Stimulated activated naive CD8-positive, alpha-beta T cell treated with anti-CD3 and anti-CD28 coated beads, Interleukin-15, amount 100 ng/mL, for 72 hours (primary cell): ENCODE measurements at regions not wholly inside any gene's neighbourhood (a gene's known extent, or its start where the extent isn't known, plus 50 kb on each side); places are given as distances from the start of the nearest gene placed in this dataset.

Source experiments
- ATAC-seq: fragments of 150-1000 bp; cut with Tn5 transposase; 2 replicates; pipeline ENCODE4 v1.10.0; 2021; ENCODE audit warnings: mild to moderate bottlenecking, moderate library complexity
- DNase-seq, 2 donors: peaks; one replicate each; pipeline ENCODE4 v3.0.0; 2021 to 2022
- H3K27ac Mint-ChIP-seq, 2 donors: one replicate each; pipeline ENCODE4 v1.8.0; 2022; ENCODE audit warnings: mild to moderate bottlenecking in 2 of 2, mixed read lengths in 2 of 2, moderate library complexity in 2 of 2
- H3K27me3 Mint-ChIP-seq: one replicate; pipeline ENCODE4 v1.8.0; 2022; ENCODE audit warnings: mixed read lengths
- H3K4me1 Mint-ChIP-seq: one replicate; pipeline ENCODE4 v1.8.0; 2022; ENCODE audit warnings: mild to moderate bottlenecking, mixed read lengths
- H3K4me3 Mint-ChIP-seq, 2 donors: one replicate each; pipeline ENCODE4 v1.8.0; 2022; ENCODE audit warnings: mild to moderate bottlenecking in 2 of 2, mixed read lengths in 2 of 2, moderate library complexity in 1 of 2
- H3K9me3 Mint-ChIP-seq, 2 donors: one replicate each; pipeline ENCODE4 v1.8.0; 2022; ENCODE audit warnings: mixed read lengths in 2 of 2

DNA sequence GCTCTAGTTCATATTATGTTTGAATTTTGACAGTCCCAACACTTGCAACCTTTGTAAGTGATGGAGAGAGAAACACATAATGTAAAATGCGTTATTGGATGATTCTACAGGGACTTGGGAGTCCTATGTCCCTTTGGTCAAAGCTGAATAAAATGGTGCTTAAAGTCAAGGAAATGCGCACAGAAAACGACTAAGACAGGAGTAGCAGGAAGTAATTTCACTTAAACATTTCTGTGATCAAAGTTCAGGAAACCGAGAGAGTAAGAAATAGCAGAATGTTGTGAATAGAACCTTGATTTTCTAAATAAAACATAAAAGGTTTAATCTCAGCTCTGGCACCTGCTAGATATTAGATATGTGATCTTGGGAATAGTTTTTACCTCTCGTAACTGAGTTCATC lies 2339.2 kb downstream of the MAT2B start:
- H3K4me3 Mint-ChIP-seq = no peak overlapping the region
- DNase-seq = no peak
- H3K27ac Mint-ChIP-seq = no peak overlapping the region
- H3K9me3 Mint-ChIP-seq = peaks cover 10 to 13% of the 10 kb centered on the region in 2 donors
- ATAC-seq = no peak
- H3K4me1 Mint-ChIP-seq = no peaks in the 10 kb centered on the region
- H3K27me3 Mint-ChIP-seq = no peaks in the 10 kb centered on the region

DNA sequence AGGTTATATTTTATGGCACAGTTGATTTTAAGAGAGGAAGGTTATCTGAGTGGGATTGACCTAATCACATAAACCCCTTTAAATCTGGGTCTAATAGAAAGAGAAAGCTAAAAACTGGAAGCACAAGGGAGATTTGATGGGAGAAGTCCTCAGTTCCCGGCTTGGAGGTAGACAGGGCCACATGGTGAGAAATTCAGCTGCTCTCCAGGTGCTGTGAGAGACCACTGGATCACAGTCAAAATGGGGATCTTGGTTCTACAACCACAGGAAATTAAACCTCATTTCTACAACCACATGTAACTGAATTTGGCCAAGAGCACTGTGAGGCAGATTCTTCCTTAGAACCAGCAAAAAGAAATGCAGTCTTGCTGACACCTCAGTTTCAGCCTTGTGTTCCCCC lies 2352.7 kb downstream of the MAT2B start:
- no peak overlapping the region for H3K27ac Mint-ChIP-seq
- H3K9me3 Mint-ChIP-seq = peaks cover 19 to 22% of the 10 kb centered on the region in 2 donors
- H3K4me3 Mint-ChIP-seq = no peak overlapping the region
- ATAC-seq (no peak), DNase-seq (no peak)
- H3K4me1 Mint-ChIP-seq = no peaks in the 10 kb centered on the region
- no peaks in the 10 kb centered on the region for H3K27me3 Mint-ChIP-seq

DNA sequence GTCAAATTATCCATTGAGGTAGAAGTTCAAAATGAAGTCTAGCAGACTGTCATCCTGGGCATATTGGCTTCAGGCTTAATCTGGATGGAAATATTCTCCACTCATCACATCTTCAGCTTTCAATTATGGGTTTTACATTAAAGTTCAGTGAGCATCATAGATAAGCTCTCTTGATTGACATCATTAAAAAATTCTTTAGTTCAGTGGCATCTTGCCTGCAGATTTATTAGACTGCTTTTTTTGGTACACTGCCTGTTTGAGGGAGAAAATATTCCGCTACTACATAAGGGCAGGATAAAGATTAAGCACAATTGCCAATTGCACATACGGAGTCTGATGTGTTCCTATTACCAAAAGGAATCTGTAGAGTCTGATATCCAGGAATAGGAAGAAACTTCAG lies 2353.8 kb downstream of the MAT2B start:
- peaks cover 17 to 19% of the 10 kb centered on the region in 2 donors for H3K9me3 Mint-ChIP-seq
- no peak overlapping the region for H3K4me3 Mint-ChIP-seq
- no peak for DNase-seq

GRCh38 chr5:165863239-165863638 lies 2357.8 kb downstream of the MAT2B start:
- Mint-ChIP-seq H3K4me1 (no peaks in the 10 kb centered on the region), H3K4me3 (no peak overlapping the region), H3K27me3 (no peaks in the 10 kb centered on the region), H3K27ac (no peak overlapping the region), H3K9me3 (peaks cover 5 to 7% of the 10 kb centered on the region in 2 donors)
- DNase-seq (no peak), ATAC-seq (no peak)

More for the DNA sequence above, 2353.8 kb downstream of the MAT2B start:
- ATAC-seq = no peak
- Mint-ChIP-seq H3K27me3 (no peaks in the 10 kb centered on the region), H3K27ac (no peak overlapping the region), H3K4me1 (no peaks in the 10 kb centered on the region)

DNA sequence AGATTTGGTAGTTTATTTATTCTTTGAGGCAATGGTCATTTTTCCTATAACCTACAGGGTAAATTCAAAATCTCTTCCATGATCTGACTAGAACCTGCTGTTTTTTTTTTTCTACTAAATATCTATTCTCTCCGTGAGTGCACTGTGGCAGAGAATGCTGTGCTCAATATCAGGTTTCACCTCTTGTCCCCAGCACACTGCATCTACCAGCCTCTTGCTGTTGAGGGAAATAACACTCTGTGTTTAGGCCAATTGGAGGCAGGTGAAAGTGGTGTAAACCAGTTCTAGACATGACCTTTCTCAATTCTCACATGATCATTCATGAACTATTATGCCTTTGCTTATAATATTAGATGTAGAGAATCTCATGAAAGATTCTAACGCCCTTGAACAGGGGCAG lies 2365.9 kb downstream of the MAT2B start:
- peaks cover 2 to 13% of the 10 kb centered on the region in 2 donors for H3K9me3 Mint-ChIP-seq
- H3K4me3 Mint-ChIP-seq = no peak overlapping the region
- no peaks in the 10 kb centered on the region for H3K4me1 Mint-ChIP-seq
- DNase-seq = no peak
- H3K27me3 Mint-ChIP-seq = no peaks in the 10 kb centered on the region
- no peak overlapping the region for H3K27ac Mint-ChIP-seq
- no peak for ATAC-seq

- Mint-ChIP-seq H3K4me1 (no peaks in the 10 kb centered on the region), H3K27me3 (no peaks in the 10 kb centered on the region), H3K27ac (no peak overlapping the region), H3K9me3 (peaks cover 18 to 29% of the 10 kb centered on the region in 2 donors), H3K4me3 (no peak overlapping the region)
- DNase-seq (no peak), ATAC-seq (no peak)
These were observed 2369.4 kb downstream of the MAT2B start for GRCh38 chr5:165874851-165875250.

- Mint-ChIP-seq H3K9me3 (peaks cover 18 to 29% of the 10 kb centered on the region in 2 donors), H3K27me3 (no peaks in the 10 kb centered on the region), H3K4me3 (no peak overlapping the region), H3K27ac (no peak overlapping the region), H3K4me1 (no peaks in the 10 kb centered on the region)
- ATAC-seq (no peak), DNase-seq (no peak)
These were observed 2371.1 kb downstream of the MAT2B start for GRCh38 chr5:165876538-165876937.

GRCh38 chr5:165877475-165877874 lies 2372.1 kb downstream of the MAT2B start:
- no peak for ATAC-seq
- H3K9me3 Mint-ChIP-seq = peaks cover 18 to 29% of the 10 kb centered on the region in 2 donors

GRCh38 chr5:165881259-165881658 lies 2375.8 kb downstream of the MAT2B start:
- H3K27me3 Mint-ChIP-seq = no peaks in the 10 kb centered on the region
- H3K27ac Mint-ChIP-seq = no peak overlapping the region
- peaks cover 21 to 24% of the 10 kb centered on the region in 2 donors for H3K9me3 Mint-ChIP-seq
- ATAC-seq (no peak), DNase-seq (no peak)
- no peaks in the 10 kb centered on the region for H3K4me1 Mint-ChIP-seq
- H3K4me3 Mint-ChIP-seq = no peak overlapping the region

More at GRCh38 chr5:165877475-165877874, 2372.1 kb downstream of the MAT2B start:
- no peak overlapping the region for H3K4me3 Mint-ChIP-seq
- H3K4me1 Mint-ChIP-seq = no peaks in the 10 kb centered on the region
- no peak for DNase-seq
- no peaks in the 10 kb centered on the region for H3K27me3 Mint-ChIP-seq
- no peak overlapping the region for H3K27ac Mint-ChIP-seq

DNA sequence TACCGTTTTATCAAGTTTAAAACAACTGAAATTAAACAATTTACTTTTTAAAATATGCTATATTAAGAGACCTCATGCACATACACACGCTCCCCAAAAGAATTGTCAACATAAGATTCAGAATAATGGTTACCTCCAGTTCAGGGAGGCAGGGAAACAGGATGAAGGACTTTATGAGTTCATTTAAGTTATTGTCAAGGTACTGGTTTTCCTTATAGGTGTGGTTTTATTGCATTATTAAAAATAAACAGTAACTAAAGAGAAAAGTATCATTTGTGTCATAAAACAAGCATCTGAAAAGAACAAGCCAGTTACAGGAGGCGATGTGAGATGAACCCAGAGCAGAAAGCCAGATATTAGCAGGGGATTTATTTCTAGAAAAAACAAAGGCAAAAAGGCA lies 2376.7 kb downstream of the MAT2B start:
- no peak overlapping the region for H3K27ac Mint-ChIP-seq
- H3K4me1 Mint-ChIP-seq = no peaks in the 10 kb centered on the region
- H3K9me3 Mint-ChIP-seq = peaks cover 14 to 16% of the 10 kb centered on the region in 2 donors
- DNase-seq = no peak
- no peaks in the 10 kb centered on the region for H3K27me3 Mint-ChIP-seq
- ATAC-seq = no peak
- H3K4me3 Mint-ChIP-seq = no peak overlapping the region

DNA sequence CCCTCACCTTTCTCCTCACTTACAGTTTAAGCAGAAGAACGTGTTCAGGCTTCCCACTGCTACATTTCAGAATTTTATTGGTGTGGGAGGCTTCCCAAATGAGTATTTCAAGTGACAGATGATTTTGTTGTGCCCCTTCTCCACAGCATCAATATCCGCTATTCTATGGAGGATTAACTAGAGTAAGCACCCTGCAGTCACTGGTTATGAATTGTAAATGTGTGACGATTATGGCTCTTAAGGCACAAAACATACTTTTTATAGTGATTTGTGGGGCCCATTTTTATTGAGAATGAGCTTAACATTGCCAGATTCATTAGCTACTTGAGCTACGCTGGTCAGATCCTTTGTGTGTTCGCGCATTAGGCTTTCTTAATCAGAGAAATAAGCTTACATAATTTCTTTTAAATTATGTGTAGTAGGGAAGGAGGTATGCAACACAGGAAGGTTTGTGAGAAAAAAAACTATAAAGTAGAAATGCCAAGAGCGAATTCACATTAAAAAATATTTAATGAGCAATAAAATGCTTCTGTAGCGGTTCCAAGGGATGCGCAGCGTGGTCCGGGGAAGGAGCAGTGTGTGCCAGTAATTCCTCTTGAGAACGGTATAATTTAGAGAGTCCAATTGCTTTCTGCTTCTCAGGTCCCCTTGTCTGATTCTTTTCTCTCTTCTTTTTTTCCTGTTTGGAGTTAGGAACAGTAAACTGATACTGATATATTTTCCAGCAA lies 2380.4 kb downstream of the MAT2B start:
- Mint-ChIP-seq H3K9me3 (peaks cover 9 to 17% of the 10 kb centered on the region in 2 donors), H3K27me3 (no peaks in the 10 kb centered on the region)

GRCh38 chr5:165887147-165887546 lies 2381.7 kb downstream of the MAT2B start:
- peaks cover 9 to 17% of the 10 kb centered on the region in 2 donors for H3K9me3 Mint-ChIP-seq
- H3K27me3 Mint-ChIP-seq = no peaks in the 10 kb centered on the region
- H3K27ac Mint-ChIP-seq = no peak overlapping the region
- no peaks in the 10 kb centered on the region for H3K4me1 Mint-ChIP-seq
- no peak for ATAC-seq
- H3K4me3 Mint-ChIP-seq = no peak overlapping the region
- DNase-seq = no peak

More for the DNA sequence above, 2380.4 kb downstream of the MAT2B start:
- H3K4me3 Mint-ChIP-seq = no peak overlapping the region
- no peak for ATAC-seq
- no peak overlapping the region for H3K27ac Mint-ChIP-seq
- H3K4me1 Mint-ChIP-seq = no peaks in the 10 kb centered on the region
- no peak for DNase-seq

DNA sequence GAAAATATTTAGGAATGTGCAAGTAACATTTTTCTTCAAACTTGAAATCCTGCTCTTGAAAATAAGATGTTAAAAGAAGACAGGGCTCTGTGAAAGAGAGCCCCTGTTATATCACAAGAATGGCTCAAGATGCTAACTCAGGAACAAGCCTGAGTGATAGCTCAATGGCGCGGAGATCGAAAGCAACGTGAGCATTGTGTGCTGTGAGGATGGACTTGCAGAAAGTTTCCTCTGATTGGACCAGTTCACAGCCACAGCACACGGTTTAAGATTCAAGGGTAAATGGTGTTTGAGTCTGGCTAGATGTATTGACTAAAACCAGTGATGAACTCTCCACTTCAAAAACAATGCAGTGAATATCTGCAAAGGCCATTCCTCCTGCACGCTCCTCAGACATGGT lies 2387.0 kb downstream of the MAT2B start:
- H3K4me1 Mint-ChIP-seq = no peaks in the 10 kb centered on the region
- DNase-seq (no peak), ATAC-seq (no peak)
- peaks cover 9 to 10% of the 10 kb centered on the region in 2 donors for H3K9me3 Mint-ChIP-seq
- no peaks in the 10 kb centered on the region for H3K27me3 Mint-ChIP-seq
- no peak overlapping the region for H3K4me3 Mint-ChIP-seq
- no peak overlapping the region for H3K27ac Mint-ChIP-seq

DNA sequence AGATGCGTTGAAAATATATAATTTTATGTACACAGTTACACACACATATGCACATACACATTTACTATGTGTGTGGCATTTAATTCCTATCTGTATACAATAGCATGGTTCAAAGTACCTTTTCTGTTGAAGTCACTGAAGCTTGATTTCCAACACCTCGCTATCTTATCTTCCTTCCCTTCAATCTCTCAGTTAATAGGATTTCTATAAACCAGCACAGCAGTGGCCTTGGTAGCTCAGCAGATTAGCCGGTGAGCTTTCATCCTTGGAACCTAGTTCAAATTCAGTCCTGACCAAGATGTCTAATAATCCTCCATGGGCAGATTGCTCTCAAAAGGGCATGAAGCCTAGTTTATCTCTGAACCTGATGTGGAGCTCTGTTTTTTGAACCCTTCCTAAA lies 2389.5 kb downstream of the MAT2B start:
- ATAC-seq (no peak), DNase-seq (no peak)
- H3K4me3 Mint-ChIP-seq = no peak overlapping the region
- peaks cover 3 to 11% of the 10 kb centered on the region in 2 donors for H3K9me3 Mint-ChIP-seq
- no peaks in the 10 kb centered on the region for H3K4me1 Mint-ChIP-seq
- H3K27me3 Mint-ChIP-seq = no peaks in the 10 kb centered on the region
- H3K27ac Mint-ChIP-seq = no peak overlapping the region

DNA sequence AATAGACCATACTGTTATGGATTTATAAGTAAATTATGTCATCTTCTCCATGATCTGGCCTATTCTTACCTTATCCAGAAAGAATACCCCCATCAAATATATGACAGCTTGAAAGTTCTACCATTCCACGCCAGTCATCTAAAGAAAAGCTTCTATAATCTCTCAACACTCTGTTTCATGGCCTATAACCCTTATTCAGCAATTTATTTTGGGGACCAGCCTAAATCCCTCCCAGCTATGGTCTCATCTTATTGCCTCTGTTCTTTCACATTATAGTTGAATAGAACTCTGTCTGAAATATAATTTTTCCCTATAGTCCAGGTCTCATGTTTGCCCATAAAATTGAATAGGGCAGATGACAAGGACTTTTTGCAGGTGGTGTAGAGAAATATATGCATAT lies 2387.6 kb upstream of the WWC1 start:
- Mint-ChIP-seq H3K4me1 (no peaks in the 10 kb centered on the region), H3K27ac (no peak overlapping the region), H3K9me3 (peaks cover 11 to 25% of the 10 kb centered on the region in 2 donors), H3K4me3 (no peak overlapping the region), H3K27me3 (no peaks in the 10 kb centered on the region)
- ATAC-seq = no peak
- DNase-seq = no peak

DNA sequence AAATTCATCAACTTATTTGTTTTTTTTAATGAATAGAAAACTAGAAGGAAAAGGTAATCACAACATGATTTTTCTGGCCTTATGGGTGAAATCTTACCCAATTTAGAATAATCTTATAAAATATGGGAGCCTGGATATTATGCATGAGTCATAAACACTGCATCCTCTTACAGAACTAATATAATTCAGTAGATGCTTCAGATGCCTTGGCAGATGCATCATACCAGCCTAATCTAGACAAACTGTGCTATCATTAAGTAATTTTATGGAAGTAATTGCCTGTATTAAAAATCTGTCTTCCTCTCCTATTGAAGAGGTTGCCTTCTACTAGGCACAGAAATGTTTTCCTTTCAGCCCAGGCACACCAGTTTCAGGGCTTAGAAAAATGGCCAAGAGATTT lies 2384.6 kb upstream of the WWC1 start:
- ATAC-seq (no peak), DNase-seq (no peak)
- Mint-ChIP-seq H3K4me1 (no peaks in the 10 kb centered on the region), H3K27me3 (no peaks in the 10 kb centered on the region), H3K4me3 (no peak overlapping the region), H3K27ac (no peak overlapping the region), H3K9me3 (peaks cover 22 to 29% of the 10 kb centered on the region in 2 donors)

DNA sequence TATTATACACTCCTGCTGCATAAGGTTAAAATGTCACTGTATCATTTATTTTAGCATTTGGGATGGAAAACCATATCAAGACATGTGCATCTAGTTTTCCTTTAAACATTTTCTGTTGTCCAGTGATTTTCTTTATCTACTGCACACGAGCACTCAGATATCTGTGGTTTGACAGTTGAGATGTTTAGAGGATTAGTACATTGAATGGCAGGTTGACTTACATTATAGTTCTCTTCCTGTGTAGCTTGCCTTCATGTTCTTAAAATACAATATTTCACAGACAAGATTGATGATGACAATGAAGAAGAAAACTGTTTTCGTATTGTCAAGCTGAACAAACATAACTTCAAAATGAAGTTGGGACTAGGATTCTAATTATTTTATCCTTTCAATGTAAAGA lies 2378.4 kb upstream of the WWC1 start:
- ATAC-seq (no peak), DNase-seq (no peak)
- H3K27ac Mint-ChIP-seq = no peak overlapping the region
- H3K4me1 Mint-ChIP-seq = no peaks in the 10 kb centered on the region
- H3K4me3 Mint-ChIP-seq = no peak overlapping the region
- no peaks in the 10 kb centered on the region for H3K27me3 Mint-ChIP-seq
- peaks cover 16 to 17% of the 10 kb centered on the region in 2 donors for H3K9me3 Mint-ChIP-seq
